Spleen (tissue), 11 donors: ENCODE measurements at regions not wholly inside any gene's neighbourhood (a gene's known extent, or its start where the extent isn't known, plus 50 kb on each side); places are given as distances from the start of the nearest gene placed in this dataset.

Experiments
- DNase-seq: peaks from one replicate; pipeline ENCODE4 v3.0.0-alpha.2; 2020
- H3K27ac ChIP-seq, 8 donors: fragments of 200-600 bp; sonication (generic) in 7 of 8; 1 replicate in 4 of 8; 2 replicates in 4 of 8; pipeline versions ENCODE4 v1.5.0 to v1.8.0; 2016 to 2021; ENCODE audit warnings: inconsistent platforms in 4 of 8, mild to moderate bottlenecking in 4 of 8, moderate library complexity in 1 of 8
- H3K27me3 ChIP-seq, 7 donors: fragments of 200-600 bp; sonication (generic) in 6 of 7; replicated peaks in 1 of 7; 1 replicate in 4 of 7; 2 replicates in 3 of 7; pipeline versions ENCODE4 v1.5.0 to v1.8.0; 2016 to 2021; ENCODE audit warnings: inconsistent platforms in 3 of 7, mild to moderate bottlenecking in 1 of 7
- H3K36me3 ChIP-seq, 6 donors: fragments of 200-600 bp; sonication (generic) in 5 of 6; 1 replicate in 4 of 6; 2 replicates in 2 of 6; pipeline versions ENCODE4 v1.5.0 to v1.8.0; 2016 to 2021; ENCODE audit warnings: inconsistent platforms in 2 of 6
- H3K4me1 ChIP-seq, 6 donors: fragments of 200-600 bp; sonication (generic) in 5 of 6; 1 replicate in 3 of 6; 2 replicates in 3 of 6; pipeline versions ENCODE4 v1.5.0 to v1.8.0; 2016 to 2021; ENCODE audit warnings: inconsistent platforms in 3 of 6
- H3K4me3 ChIP-seq, 8 donors: fragments of 200-600 bp; sonication (generic) in 7 of 8; 1 replicate in 4 of 8; 2 replicates in 4 of 8; pipeline versions ENCODE4 v1.5.0 to v1.8.0; 2016 to 2021; ENCODE audit warnings: inconsistent platforms in 4 of 8, mild to moderate bottlenecking in 4 of 8, moderate library complexity in 2 of 8
- H3K9me3 ChIP-seq, 8 donors: fragments of 200-600 bp; sonication (generic) in 7 of 8; 1 replicate in 4 of 8; 2 replicates in 4 of 8; pipeline versions ENCODE4 v1.5.0 to v1.8.0; 2016 to 2021; ENCODE audit warnings: inconsistent platforms in 4 of 8
- POLR2A ChIP-seq, 3 donors: fragments of 450-650 bp; IDR thresholded peaks; one replicate each; pipeline ENCODE4 v1.5.1; 2017; ENCODE audit warnings: antibody characterized with exemption in 3 of 3, mild to moderate bottlenecking in 1 of 3
- POLR2AphosphoS5 ChIP-seq, 3 donors: sonication (generic); formaldehyde crosslinking; IDR thresholded peaks; one replicate each; pipeline ENCODE4 v1.5.1; 2017; ENCODE audit warnings: antibody characterized with exemption in 3 of 3
- WGBS, 5 donors: extraction: QIAGEN DNeasy Blood & Tissue Kit in 3 of 5; methylation state at CpG; one replicate each; pipeline versions ENCODE4 v1.1.5 to v1.1.7; 2013 to 2018; 5-methylcytosine and 5-hydroxymethylcytosine counted together
- intact Hi-C: fragments of 100-400 bp; cut with DNase I; formaldehyde crosslinking; loops from one replicate; pipeline ENCODE4 v1.15.0; 2023; ENCODE audit warnings: low total_unique reads
- TF ChIP-seq, protein P1 (sequence below), 11 experiments: fragments of 200-600 bp in 7 of 11; fragments of 450-650 bp in 4 of 11; sonication (generic) in 4 of 11; IDR thresholded peaks in 8 of 11; conservative IDR thresholded peaks in 3 of 11; 1 replicate in 7 of 11; 2 replicates in 4 of 11; pipeline versions ENCODE4 v1.4.0 to v1.8.0; 2016 to 2021; ENCODE audit warnings: antibody characterized with exemption in 11 of 11, inconsistent platforms in 4 of 11, mild to moderate bottlenecking in 1 of 11
- donor health status: healthy with polysubstance abuse.
- donor health status: DM: no; HTN: no; CAD: no; lungs with moderate emphysema.
- donor health status: DM: no; HTN: no; CAD: no.
- donor health status: Bipolar disorder and iron deficiency.
- donor health status: healthy.
- donor health status: DM: no; HTN: no; CAD: no.
- donor health status: DM: yes; HTN: yes; CAD: no.

DNA sequence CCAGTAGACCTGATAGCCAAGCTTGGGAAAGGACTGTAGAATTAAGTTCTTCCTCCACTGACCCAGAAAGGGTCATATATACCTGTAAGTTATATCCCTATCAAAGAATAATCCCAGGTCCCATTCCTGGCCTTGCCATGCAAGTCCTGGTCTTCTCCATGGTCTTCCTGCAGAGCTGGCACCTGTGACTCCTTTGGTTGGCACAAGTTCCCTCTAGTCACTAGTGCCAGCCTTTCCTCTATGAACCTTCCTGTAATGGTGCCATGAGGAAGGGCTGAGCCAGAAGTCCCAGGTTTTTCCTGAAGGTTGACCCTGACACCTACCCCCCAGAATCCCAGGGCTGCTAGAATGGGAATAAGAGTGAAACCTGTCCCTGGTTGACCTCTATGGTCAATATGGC lies 54.1 kb upstream of the UNC5B start:
- DNase-seq = no peak
- H3K27ac ChIP-seq = no peak overlapping the region

DNA sequence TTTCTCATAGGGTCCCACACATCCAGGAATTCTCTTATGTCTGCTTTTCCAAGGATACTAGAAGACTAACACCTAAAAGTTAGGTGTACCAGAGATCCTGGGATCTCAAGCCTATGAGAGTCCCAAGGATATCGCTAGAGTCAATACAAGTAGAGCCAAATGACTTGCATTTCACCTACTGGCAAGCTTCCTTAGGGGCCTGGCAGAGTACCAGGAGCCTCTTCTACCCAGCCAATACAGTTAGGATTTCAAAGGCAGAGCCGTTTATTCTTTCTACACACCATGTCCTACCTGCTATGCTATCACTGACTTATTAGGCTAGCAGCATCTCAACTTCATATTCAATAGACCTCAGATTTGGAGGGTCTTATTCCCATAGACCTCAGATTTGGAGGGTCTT lies 53.5 kb upstream of the UNC5B start:
- Histone ChIP-seq H3K4me3 (no peak overlapping the region), H3K9me3 (no peaks in the 10 kb centered on the region), H3K36me3 (no peaks in the 10 kb centered on the region), H3K4me1 (no peaks in the 10 kb centered on the region), H3K27me3 (no peaks in the 10 kb centered on the region), H3K27ac (no peak overlapping the region)
- TF ChIP-seq POLR2A (IDR thresholded peaks at IDR 0.05) (no peak), POLR2AphosphoS5 (IDR thresholded peaks at IDR 0.05) (no peak)
- TF ChIP-seq, protein P1, sequence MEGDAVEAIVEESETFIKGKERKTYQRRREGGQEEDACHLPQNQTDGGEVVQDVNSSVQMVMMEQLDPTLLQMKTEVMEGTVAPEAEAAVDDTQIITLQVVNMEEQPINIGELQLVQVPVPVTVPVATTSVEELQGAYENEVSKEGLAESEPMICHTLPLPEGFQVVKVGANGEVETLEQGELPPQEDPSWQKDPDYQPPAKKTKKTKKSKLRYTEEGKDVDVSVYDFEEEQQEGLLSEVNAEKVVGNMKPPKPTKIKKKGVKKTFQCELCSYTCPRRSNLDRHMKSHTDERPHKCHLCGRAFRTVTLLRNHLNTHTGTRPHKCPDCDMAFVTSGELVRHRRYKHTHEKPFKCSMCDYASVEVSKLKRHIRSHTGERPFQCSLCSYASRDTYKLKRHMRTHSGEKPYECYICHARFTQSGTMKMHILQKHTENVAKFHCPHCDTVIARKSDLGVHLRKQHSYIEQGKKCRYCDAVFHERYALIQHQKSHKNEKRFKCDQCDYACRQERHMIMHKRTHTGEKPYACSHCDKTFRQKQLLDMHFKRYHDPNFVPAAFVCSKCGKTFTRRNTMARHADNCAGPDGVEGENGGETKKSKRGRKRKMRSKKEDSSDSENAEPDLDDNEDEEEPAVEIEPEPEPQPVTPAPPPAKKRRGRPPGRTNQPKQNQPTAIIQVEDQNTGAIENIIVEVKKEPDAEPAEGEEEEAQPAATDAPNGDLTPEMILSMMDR (IDR thresholded peaks at IDR 0.05 in 8 of 11, conservative IDR thresholded peaks at IDR 0.05 in 3 of 11) = no peak
- no peak for DNase-seq
- intact Hi-C loops = no loop called here
- 74 to 97% (median 94%) methylated on average over 2 of the region's 2 CpGs for WGBS, 5 donors

More for the DNA sequence above, 54.1 kb upstream of the UNC5B start:
- H3K36me3 ChIP-seq = no peaks in the 10 kb centered on the region
- H3K4me1 ChIP-seq = no peaks in the 10 kb centered on the region
- no peak overlapping the region for H3K4me3 ChIP-seq
- TF ChIP-seq POLR2AphosphoS5 (IDR thresholded peaks at IDR 0.05) (no peak), POLR2A (IDR thresholded peaks at IDR 0.05) (no peak)
- TF ChIP-seq, protein P1 (IDR thresholded peaks at IDR 0.05 in 8 of 11, conservative IDR thresholded peaks at IDR 0.05 in 3 of 11) = no peak
- no peaks in the 10 kb centered on the region for H3K9me3 ChIP-seq
- no peaks in the 10 kb centered on the region for H3K27me3 ChIP-seq
- intact Hi-C loops = no loop called here

DNA sequence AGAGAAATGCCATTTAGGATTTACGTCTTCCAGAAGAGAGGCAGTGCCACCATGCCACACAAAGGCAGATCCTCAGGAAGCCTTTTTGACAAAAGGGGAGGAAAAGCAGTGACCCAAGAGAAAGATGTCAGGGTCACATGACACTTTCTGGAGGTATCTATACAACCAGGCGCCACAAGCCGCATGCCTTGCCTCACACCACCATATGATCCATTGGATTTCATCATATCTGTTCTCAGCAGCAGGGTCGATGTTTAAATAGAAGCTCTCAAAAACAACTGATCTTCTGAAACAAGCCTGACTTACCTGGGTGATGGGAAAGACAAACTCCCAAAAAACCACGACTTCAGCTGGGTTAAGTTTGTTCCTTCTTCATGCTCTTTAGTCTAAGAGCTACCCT lies 52.5 kb upstream of the UNC5B start:
- H3K27ac ChIP-seq = no peak overlapping the region
- TF ChIP-seq POLR2AphosphoS5 (IDR thresholded peaks at IDR 0.05) = no peak
- no peak for TF ChIP-seq POLR2A (IDR thresholded peaks at IDR 0.05)
- TF ChIP-seq, protein P1 (IDR thresholded peaks at IDR 0.05 in 8 of 11, conservative IDR thresholded peaks at IDR 0.05 in 3 of 11) = no peak
- H3K4me1 ChIP-seq = no peaks in the 10 kb centered on the region
- no peaks in the 10 kb centered on the region for H3K9me3 ChIP-seq
- no peak overlapping the region for H3K4me3 ChIP-seq
- no peaks in the 10 kb centered on the region for H3K36me3 ChIP-seq
- no peak for DNase-seq
- no peaks in the 10 kb centered on the region for H3K27me3 ChIP-seq
- 83 to 92% (median 89%) methylated on average over 5 of the region's 5 CpGs for WGBS, 5 donors
- intact Hi-C loops = no loop called here

DNA sequence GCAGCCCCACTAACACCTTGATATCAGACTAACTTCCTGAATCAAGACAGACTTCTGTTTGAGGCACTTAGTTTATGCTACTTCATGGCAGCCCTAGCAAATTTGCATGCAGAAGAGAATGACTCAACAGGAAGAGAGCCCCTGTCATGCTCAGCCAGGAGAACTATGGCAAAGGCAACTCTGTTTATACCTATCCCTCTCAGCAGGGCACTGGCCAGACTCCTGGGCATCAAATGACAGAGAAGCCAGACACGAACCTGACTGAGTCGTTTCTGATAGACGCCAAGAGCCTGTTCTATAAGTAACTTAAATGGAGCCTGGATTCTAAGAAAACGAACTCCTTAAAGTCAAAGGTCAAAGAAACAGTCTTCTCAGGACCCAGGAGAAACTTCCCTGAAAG lies 50.9 kb upstream of the UNC5B start:
- 78 to 86% (median 79%) methylated on average over 4 of the region's 4 CpGs for WGBS, 5 donors
- TF ChIP-seq POLR2A (IDR thresholded peaks at IDR 0.05) (no peak), POLR2AphosphoS5 (IDR thresholded peaks at IDR 0.05) (no peak)
- TF ChIP-seq, protein P1 (IDR thresholded peaks at IDR 0.05 in 8 of 11, conservative IDR thresholded peaks at IDR 0.05 in 3 of 11) = no peak
- no peak for DNase-seq
- no peak overlapping the region for H3K27ac ChIP-seq
- H3K27me3 ChIP-seq = no peaks in the 10 kb centered on the region
- intact Hi-C loops = no loop called here
- H3K36me3 ChIP-seq = no peaks in the 10 kb centered on the region
- H3K4me1 ChIP-seq = no peaks in the 10 kb centered on the region
- H3K9me3 ChIP-seq = no peaks in the 10 kb centered on the region
- H3K4me3 ChIP-seq = no peak overlapping the region
